B cell (primary cell): ENCODE measurements at regions not wholly inside any gene's neighbourhood (a gene's known extent, or its start where the extent isn't known, plus 50 kb on each side); places are given as distances from the start of the nearest gene placed in this dataset.

Source experiments
- ATAC-seq: fragments of 200-7000 bp; cut with Tn5 transposase; one replicate; pipeline ENCODE4 v1.10.0; 2021; ENCODE audit warnings: low read depth, mild to moderate bottlenecking, moderate number of reproducible peaks, moderate library complexity
- CTCF ChIA-PET: fragments of 350-600 bp; sonication (Branson Sonifier 250); formaldehyde crosslinking; loops from one replicate; lab custom pipeline; 2021; ENCODE audit warnings: antibody characterized with exemption, inconsistent platforms; lab: Charles Lee
- POLR2A ChIA-PET: fragments of 350-600 bp; sonication (Branson Sonifier 250); formaldehyde crosslinking; loops from one replicate; lab custom pipeline; 2021; ENCODE audit warnings: antibody characterized with exemption; lab: Charles Lee
- DNase-seq: peaks from one replicate; pipeline ENCODE4 v3.0.0; 2013
- H2AFZ ChIP-seq: 2 replicates; pipeline ENCODE4 v1.6.1; 2012; ENCODE audit warnings: mild to moderate bottlenecking, low read depth, low read length; ENCODE audit not compliant: insufficient read depth, poor library complexity, severe bottlenecking
- H3K27ac ChIP-seq, 2 donors: 1 replicate in 1 of 2; 2 replicates in 1 of 2; pipeline ENCODE4 v1.5.1; 2012 to 2013; ENCODE audit warnings: low read length in 2 of 2, mild to moderate bottlenecking in 2 of 2, moderate library complexity in 1 of 2
- H3K27me3 ChIP-seq, 4 experiments: fragments of 200-600 bp in 1 of 4; sonication (generic) in 1 of 4; replicated peaks in 1 of 4; 1 replicate in 2 of 4; 2 replicates in 2 of 4; pipeline versions ENCODE4 v1.6.1 to v1.7.0; 2013 to 2016; ENCODE audit warnings: low read length in 3 of 4, mild to moderate bottlenecking in 2 of 4, mixed read lengths in 1 of 4, moderate library complexity in 1 of 4; ENCODE audit not compliant: insufficient read depth in 4 of 4, control insufficient read depth in 3 of 4; ENCODE audit errors: control extremely low read depth in 1 of 4
- H3K36me3 ChIP-seq, 2 experiments: replicated peaks in 1 of 2; 1 replicate in 1 of 2; 2 replicates in 1 of 2; pipeline versions ENCODE4 v1.6.1 to v1.7.1; 2013; ENCODE audit warnings: low read length in 1 of 2; ENCODE audit not compliant: insufficient read depth in 2 of 2, control insufficient read depth in 1 of 2; ENCODE audit errors: control extremely low read depth in 1 of 2, extremely low read depth in 1 of 2
- H3K4me1 ChIP-seq, 2 donors: fragments of 200-600 bp in 1 of 2; sonication (generic) in 1 of 2; 1 replicate in 1 of 2; 2 replicates in 1 of 2; pipeline versions ENCODE4 v1.5.1 to v1.6.1; 2013 to 2017; ENCODE audit warnings: low read length in 2 of 2; ENCODE audit not compliant: control insufficient read depth in 2 of 2, insufficient read depth in 2 of 2
- H3K4me2 ChIP-seq: replicated peaks from 2 replicates; pipeline ENCODE3; 2012; ENCODE audit warnings: mild to moderate bottlenecking, low read depth, low read length; ENCODE audit not compliant: poor library complexity, severe bottlenecking
- H3K4me3 ChIP-seq, 5 experiments: fragments of 200-600 bp in 1 of 5; sonication (generic) in 1 of 5; 1 replicate in 3 of 5; 2 replicates in 2 of 5; pipeline versions ENCODE4 v1.5.1 to v1.7.0; 2011 to 2016; ENCODE audit warnings: low read length in 4 of 5, mild to moderate bottlenecking in 4 of 5, low read depth in 2 of 5, control low read depth in 1 of 5, moderate library complexity in 1 of 5; ENCODE audit not compliant: insufficient read depth in 1 of 5; ENCODE audit errors: control extremely low read depth in 1 of 5, extremely low read depth in 1 of 5
- H3K79me2 ChIP-seq: fragments of 200-600 bp; sonication (generic); one replicate; pipeline ENCODE4 v1.6.0; 2016; ENCODE audit warnings: low read length; ENCODE audit not compliant: control insufficient read depth, insufficient read depth
- H3K9ac ChIP-seq: fragments of 200-600 bp; sonication (generic); 2 replicates; pipeline ENCODE4 v1.6.1; 2017; ENCODE audit warnings: mild to moderate bottlenecking, low read length, moderate library complexity
- H3K9me3 ChIP-seq, 3 donors: one replicate each; pipeline versions ENCODE4 v1.6.1 to v1.7.1; 2013; ENCODE audit warnings: low read length in 2 of 3; ENCODE audit not compliant: control insufficient read depth in 2 of 3, insufficient read depth in 1 of 3; ENCODE audit errors: control extremely low read depth in 1 of 3
- H4K20me1 ChIP-seq: 2 replicates; pipeline ENCODE4 v1.6.0; 2012; ENCODE audit warnings: mild to moderate bottlenecking, low read length; ENCODE audit not compliant: insufficient read depth, control insufficient read depth, poor library complexity, severe bottlenecking
- H3K27ac Mint-ChIP-seq: one replicate; pipeline ENCODE4 v1.8.0; 2021; ENCODE audit warnings: mixed read lengths
- H3K27me3 Mint-ChIP-seq: one replicate; pipeline ENCODE4 v1.8.0; 2021; ENCODE audit warnings: mixed read lengths
- H3K4me1 Mint-ChIP-seq: one replicate; pipeline ENCODE4 v1.8.0; 2021; ENCODE audit warnings: mixed read lengths
- H3K4me3 Mint-ChIP-seq: one replicate; pipeline ENCODE4 v1.8.0; 2021; ENCODE audit warnings: mixed read lengths
- H3K9me3 Mint-ChIP-seq: one replicate; pipeline ENCODE4 v1.8.0; 2022; ENCODE audit warnings: mixed read lengths; ENCODE audit not compliant: insufficient read depth
- CTCF ChIP-seq: fragments of 200-600 bp; IDR thresholded peaks from one replicate; pipeline ENCODE4 v1.8.0; 2022; ENCODE audit warnings: antibody characterized with exemption, mild to moderate bottlenecking
- EZH2 ChIP-seq: IDR thresholded peaks from 2 replicates; pipeline ENCODE4 v1.6.1; 2012; ENCODE audit warnings: borderline replicate concordance, low read depth, mild to moderate bottlenecking, moderate library complexity, low read length; ENCODE audit not compliant: insufficient read depth, poor library complexity, severe bottlenecking
- WGBS: methylation state at CpG from one replicate; pipeline ENCODE4 v1.1.5; 2013; ENCODE audit warnings: missing lambda C conversion rate; ENCODE audit not compliant: insufficient coverage; 5-methylcytosine and 5-hydroxymethylcytosine counted together
- intact Hi-C: fragments of 100-400 bp; cut with micrococcal nuclease; formaldehyde crosslinking; loops from one replicate; pipeline ENCODE4 v1.10.0; 2022

GRCh38 chr2:187971893-187972292 lies 319.8 kb upstream of the GULP1 start:
- H3K27ac ChIP-seq: no peak overlapping the region
- no peaks in the 10 kb centered on the region for H4K20me1 ChIP-seq
- H3K9ac ChIP-seq: no peak overlapping the region
- no peaks in the 10 kb centered on the region for H3K27me3 ChIP-seq
- H3K36me3 ChIP-seq: no peaks in the 10 kb centered on the region
- CTCF ChIA-PET: no interaction called here
- no CpG with 5 or more reads among the region's 1 CpG for WGBS
- Mint-ChIP-seq H3K27me3 (no peaks in the 10 kb centered on the region), H3K9me3 (peaks cover 2% of the 10 kb centered on the region), H3K4me1 (no peaks in the 10 kb centered on the region), H3K4me3 (no peak overlapping the region), H3K27ac (no peak overlapping the region)
- no peak for TF ChIP-seq CTCF
- no peak for TF ChIP-seq EZH2
- H3K4me3 ChIP-seq: no peak overlapping the region
- no peaks in the 10 kb centered on the region for H3K9me3 ChIP-seq
- intact Hi-C loops: no loop called here
- no peak for DNase-seq
- H2AFZ ChIP-seq: no peak overlapping the region
- no peaks in the 10 kb centered on the region for H3K4me1 ChIP-seq
- no peak for ATAC-seq
- no peak overlapping the region for H3K4me2 ChIP-seq
- POLR2A ChIA-PET: no interaction called here
- no peaks in the 10 kb centered on the region for H3K79me2 ChIP-seq

- Histone ChIP-seq H3K9ac (no peak overlapping the region), H3K27me3 (no peaks in the 10 kb centered on the region), H2AFZ (no peak overlapping the region), H3K27ac (no peak overlapping the region), H3K36me3 (no peaks in the 10 kb centered on the region), H3K79me2 (no peaks in the 10 kb centered on the region), H3K9me3 (no peaks in the 10 kb centered on the region), H4K20me1 (no peaks in the 10 kb centered on the region), H3K4me3 (no peak overlapping the region), H3K4me2 (no peak overlapping the region), H3K4me1 (no peaks in the 10 kb centered on the region)
- Mint-ChIP-seq H3K27me3 (no peaks in the 10 kb centered on the region), H3K9me3 (no peaks in the 10 kb centered on the region), H3K4me3 (no peak overlapping the region), H3K4me1 (no peaks in the 10 kb centered on the region), H3K27ac (no peak overlapping the region)
- WGBS: no CpG with 5 or more reads among the region's 2 CpGs
- ChIA-PET POLR2A (no interaction called here), CTCF (no interaction called here)
- no peak for ATAC-seq
- intact Hi-C loops: no loop called here
- DNase-seq: no peak
- TF ChIP-seq EZH2: no peak
Observed at GRCh38 chr2:187976259-187976985, 315.3 kb upstream of the GULP1 start.
